ENCODE measurements at regions not wholly inside any gene's neighbourhood (a gene's known extent, or its start where the extent isn't known, plus 50 kb on each side); places are given as distances from the start of the nearest gene placed in this dataset.

DNA sequence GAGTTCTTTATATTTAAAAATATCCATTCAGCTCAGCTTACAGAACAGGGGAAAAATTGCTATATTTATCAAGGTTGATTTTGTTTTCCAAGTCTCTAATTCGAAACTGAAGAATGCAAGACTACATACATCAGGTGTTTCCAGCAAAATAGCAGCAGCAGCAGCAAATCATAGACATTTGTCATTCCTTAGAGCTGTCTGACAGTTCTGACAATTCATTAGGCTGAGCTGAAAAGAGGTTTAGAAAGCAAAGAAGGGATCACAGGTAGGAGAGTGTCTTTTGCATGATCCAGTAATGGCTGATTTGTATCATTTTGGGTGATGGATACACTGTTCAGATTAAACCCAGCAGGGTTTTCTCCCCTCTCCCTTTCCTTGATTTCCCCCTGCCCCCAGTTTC lies 545.7 kb downstream of the MCTP2 start:
- Histone ChIP-seq H3K9me3 (no peaks in the 10 kb centered on the region), H3K4me1 (no peaks in the 10 kb centered on the region), H3K27me3 (no peaks in the 10 kb centered on the region), H3K36me3 (no peaks in the 10 kb centered on the region), H3K4me3 (ENCODE audit: low read depth, low read length) (no peak overlapping the region)
- DNase-seq: no peak
- TF ChIP-seq, protein P1, sequence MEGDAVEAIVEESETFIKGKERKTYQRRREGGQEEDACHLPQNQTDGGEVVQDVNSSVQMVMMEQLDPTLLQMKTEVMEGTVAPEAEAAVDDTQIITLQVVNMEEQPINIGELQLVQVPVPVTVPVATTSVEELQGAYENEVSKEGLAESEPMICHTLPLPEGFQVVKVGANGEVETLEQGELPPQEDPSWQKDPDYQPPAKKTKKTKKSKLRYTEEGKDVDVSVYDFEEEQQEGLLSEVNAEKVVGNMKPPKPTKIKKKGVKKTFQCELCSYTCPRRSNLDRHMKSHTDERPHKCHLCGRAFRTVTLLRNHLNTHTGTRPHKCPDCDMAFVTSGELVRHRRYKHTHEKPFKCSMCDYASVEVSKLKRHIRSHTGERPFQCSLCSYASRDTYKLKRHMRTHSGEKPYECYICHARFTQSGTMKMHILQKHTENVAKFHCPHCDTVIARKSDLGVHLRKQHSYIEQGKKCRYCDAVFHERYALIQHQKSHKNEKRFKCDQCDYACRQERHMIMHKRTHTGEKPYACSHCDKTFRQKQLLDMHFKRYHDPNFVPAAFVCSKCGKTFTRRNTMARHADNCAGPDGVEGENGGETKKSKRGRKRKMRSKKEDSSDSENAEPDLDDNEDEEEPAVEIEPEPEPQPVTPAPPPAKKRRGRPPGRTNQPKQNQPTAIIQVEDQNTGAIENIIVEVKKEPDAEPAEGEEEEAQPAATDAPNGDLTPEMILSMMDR (IDR thresholded peaks at IDR 0.05; ENCODE audit: low read depth, low read length): no peak

DNA sequence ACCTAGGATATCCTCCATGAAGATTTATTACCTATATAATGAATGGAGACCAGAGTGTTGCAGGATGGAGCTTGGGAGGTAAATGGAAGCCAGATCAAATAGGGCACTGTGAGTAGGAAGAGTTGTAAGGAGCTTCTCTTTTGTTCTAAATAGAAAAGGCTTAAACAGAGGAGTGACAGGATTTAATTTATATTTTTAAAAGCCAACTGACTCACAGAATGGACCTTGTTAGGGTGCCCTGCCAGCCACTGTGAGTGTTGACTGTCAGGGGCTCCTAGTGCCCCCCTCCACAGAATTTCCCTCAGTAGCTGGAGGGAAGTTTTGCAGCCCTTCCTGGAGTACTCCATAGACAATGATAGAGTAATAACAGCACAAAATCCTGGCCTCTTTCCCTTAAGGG lies 547.5 kb downstream of the MCTP2 start:
- no peak for DNase-seq
- Histone ChIP-seq H3K4me3 (ENCODE audit: low read depth, low read length) (no peak overlapping the region), H3K4me1 (no peaks in the 10 kb centered on the region), H3K36me3 (no peaks in the 10 kb centered on the region), H3K27me3 (no peaks in the 10 kb centered on the region), H3K9me3 (no peaks in the 10 kb centered on the region)
- TF ChIP-seq, protein P1 (IDR thresholded peaks at IDR 0.05; ENCODE audit: low read depth, low read length): no peak

DNA sequence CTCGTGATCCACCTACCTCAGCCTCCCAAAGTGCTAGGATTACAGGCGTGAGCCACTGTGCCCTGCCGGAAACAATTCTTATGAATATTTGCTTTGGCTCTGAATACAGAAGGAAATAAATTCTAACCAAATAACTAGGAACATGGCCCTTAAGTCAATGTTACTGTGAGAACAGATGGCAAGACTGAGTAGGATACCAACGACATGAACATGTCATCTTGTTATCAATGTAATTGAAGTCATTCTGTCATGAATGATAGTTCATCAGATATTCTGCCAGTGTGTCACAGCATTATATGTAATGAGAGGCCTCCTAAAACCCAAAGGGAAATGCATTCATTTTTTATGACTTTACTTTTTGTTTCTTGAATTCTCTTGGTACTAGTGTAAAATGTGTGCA lies 548.8 kb downstream of the MCTP2 start:
- TF ChIP-seq, protein P1 (IDR thresholded peaks at IDR 0.05; ENCODE audit: low read depth, low read length): no peak
- Histone ChIP-seq H3K27me3 (no peaks in the 10 kb centered on the region), H3K36me3 (no peaks in the 10 kb centered on the region), H3K4me3 (ENCODE audit: low read depth, low read length) (no peak overlapping the region), H3K9me3 (no peaks in the 10 kb centered on the region), H3K4me1 (no peaks in the 10 kb centered on the region)
- no peak for DNase-seq

DNA sequence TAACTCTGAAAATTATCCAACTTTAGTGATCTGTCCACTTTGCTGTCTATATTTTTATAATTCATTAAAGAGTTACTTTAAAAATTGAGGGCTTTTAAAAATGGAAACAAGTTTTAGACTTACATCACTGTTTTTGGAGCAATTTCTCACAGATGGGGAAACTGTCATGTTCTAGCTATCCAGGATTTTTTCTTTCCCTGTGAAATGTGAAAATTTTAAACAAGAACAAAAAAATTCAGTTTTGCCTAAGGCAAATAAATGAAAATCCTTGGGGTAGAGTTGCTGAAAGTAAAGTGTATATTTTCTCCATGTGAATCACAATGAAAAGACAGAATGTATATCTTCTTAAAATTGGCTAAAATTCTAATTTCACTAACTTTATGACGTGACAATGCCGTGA lies 553.7 kb downstream of the MCTP2 start:
- no peaks in the 10 kb centered on the region for H3K27me3 ChIP-seq
- H3K36me3 ChIP-seq: no peaks in the 10 kb centered on the region
- H3K9me3 ChIP-seq: no peaks in the 10 kb centered on the region
- no peak for DNase-seq
- no peaks in the 10 kb centered on the region for H3K4me1 ChIP-seq
- TF ChIP-seq, protein P1 (IDR thresholded peaks at IDR 0.05; ENCODE audit: low read depth, low read length): no peak
- H3K4me3 ChIP-seq (ENCODE audit: low read depth, low read length): no peak overlapping the region

DNA sequence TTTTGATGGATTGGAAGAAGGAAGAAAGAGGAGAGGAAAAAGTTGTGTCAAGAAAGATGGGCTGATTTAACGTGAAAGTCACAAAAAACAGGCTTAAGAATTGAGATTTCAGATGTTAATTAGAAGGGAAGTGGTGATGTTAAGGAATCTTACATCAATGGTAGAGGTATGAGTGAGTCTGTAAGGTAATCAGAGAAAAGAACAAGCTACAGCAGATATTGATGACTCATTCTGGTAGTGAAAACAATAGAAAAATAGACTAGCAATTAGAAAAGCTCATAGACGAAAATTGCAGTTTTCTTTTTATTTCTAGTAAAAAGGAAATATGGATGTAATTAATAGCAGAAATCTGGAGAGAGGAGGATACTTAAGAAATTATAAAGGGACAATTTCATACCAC lies 559.6 kb downstream of the MCTP2 start:
- H3K27me3 ChIP-seq: no peaks in the 10 kb centered on the region
- TF ChIP-seq, protein P1 (IDR thresholded peaks at IDR 0.05; ENCODE audit: low read depth, low read length): no peak
- peaks cover 16% of the 10 kb centered on the region for H3K4me1 ChIP-seq
- no peak for DNase-seq
- H3K9me3 ChIP-seq: no peaks in the 10 kb centered on the region
- H3K36me3 ChIP-seq: no peaks in the 10 kb centered on the region
- no peak overlapping the region for H3K4me3 ChIP-seq (ENCODE audit: low read depth, low read length)

DNA sequence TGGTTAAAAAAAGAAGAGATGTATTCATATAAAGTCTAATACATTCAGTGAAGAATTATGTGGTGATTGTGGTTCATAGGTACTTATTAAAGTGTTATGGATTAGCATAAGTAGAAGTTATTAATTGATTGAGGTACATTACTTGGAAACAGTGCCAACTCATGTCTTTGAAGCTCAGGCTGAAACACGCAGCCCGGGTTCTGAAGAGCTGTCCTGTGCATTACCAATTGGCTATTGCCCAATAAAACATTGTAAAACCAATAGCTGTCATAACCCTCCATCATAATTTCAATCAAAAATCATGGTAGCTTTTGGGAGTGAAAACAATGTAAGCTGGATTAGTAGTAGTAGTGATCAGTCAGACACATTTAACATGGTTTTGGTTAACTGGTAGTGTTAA lies 560.1 kb downstream of the MCTP2 start:
- no peaks in the 10 kb centered on the region for H3K9me3 ChIP-seq
- no peak for DNase-seq
- H3K4me1 ChIP-seq: peaks cover 16% of the 10 kb centered on the region
- H3K4me3 ChIP-seq (ENCODE audit: low read depth, low read length): no peak overlapping the region
- TF ChIP-seq, protein P1 (IDR thresholded peaks at IDR 0.05; ENCODE audit: low read depth, low read length): no peak
- no peaks in the 10 kb centered on the region for H3K27me3 ChIP-seq
- H3K36me3 ChIP-seq: no peaks in the 10 kb centered on the region
